Astrocyte of the spinal cord (primary cell): ENCODE measurements at regions not wholly inside any gene's neighbourhood (a gene's known extent, or its start where the extent isn't known, plus 50 kb on each side); places are given as distances from the start of the nearest gene placed in this dataset.

Experiments
- DNase-seq: peaks from one replicate; pipeline ENCODE4 v3.0.0; 2011; ENCODE audit warnings: low read depth, low spot score
- H3K4me3 ChIP-seq: 2 replicates; pipeline ENCODE4 v1.5.1; 2011; ENCODE audit warnings: low read depth, mild to moderate bottlenecking, low read length, moderate library complexity
- CTCF ChIP-seq: IDR thresholded peaks from 2 replicates; pipeline ENCODE4 v1.5.1; 2012; ENCODE audit warnings: low read depth, mild to moderate bottlenecking, low read length, inconsistent platforms
- in situ Hi-C: cut with HindIII; loops from 2 replicates; pipeline ENCODE4 v1.10.0; 2017; ENCODE audit warnings: low sequenced_read_pairs

- in situ Hi-C loops, result no loop called here
- TF ChIP-seq CTCF, result no peak
- DNase-seq, result no peak
- H3K4me3 ChIP-seq, result no peak overlapping the region
Observed at GRCh38 chr3:31440878-31441277, 91.8 kb upstream of the STT3B start.

- H3K4me3 ChIP-seq, result no peak overlapping the region
- no peak for DNase-seq
- TF ChIP-seq CTCF, result no peak
- in situ Hi-C loops, result no loop called here
Observed at GRCh38 chr3:31442755-31443154, 90.0 kb upstream of the STT3B start.

- H3K4me3 ChIP-seq, result no peak overlapping the region
- no peak for TF ChIP-seq CTCF
- in situ Hi-C loops, result no loop called here
- no peak for DNase-seq
Observed at GRCh38 chr3:31444220-31445142, 88.2 kb upstream of the STT3B start.

- DNase-seq, result no peak
- H3K4me3 ChIP-seq, result no peak overlapping the region
- TF ChIP-seq CTCF, result no peak
- in situ Hi-C loops, result no loop called here
Observed at GRCh38 chr3:31445701-31446100, 87.0 kb upstream of the STT3B start.

- TF ChIP-seq CTCF, result peak; percentile 63
- in situ Hi-C loops, result no loop called here
- peak; percentile 14 for DNase-seq
- H3K4me3 ChIP-seq, result no peak overlapping the region
Observed at GRCh38 chr3:31448035-31448881, 84.5 kb upstream of the STT3B start.

- in situ Hi-C loops, result no loop called here
- DNase-seq, result no peak
- no peak for TF ChIP-seq CTCF
- no peak overlapping the region for H3K4me3 ChIP-seq
Observed at GRCh38 chr3:31448882-31449243, 83.9 kb upstream of the STT3B start.
